GM23338 (cell line): ENCODE measurements at regions not wholly inside any gene's neighbourhood (a gene's known extent, or its start where the extent isn't known, plus 50 kb on each side); places are given as distances from the start of the nearest gene placed in this dataset.

ENCODE experiments used
- ATAC-seq: fragments of 200-7000 bp; cut with Tn5 transposase; 3 replicates; pipeline ENCODE4 v1.9.1; 2020
- DNase-seq: peaks from one replicate; pipeline ENCODE4 v3.0.0-alpha.2; 2015; ENCODE audit warnings: low spot score
- H2AFZ ChIP-seq: fragments of 200-600 bp; sonication (generic); 2 replicates; pipeline ENCODE4 v1.8.0; 2016; ENCODE audit warnings: antibody characterized with exemption, mild to moderate bottlenecking, moderate library complexity
- H3F3A ChIP-seq: fragments of 200-600 bp; sonication (generic); replicated peaks from 2 replicates; pipeline ENCODE4 v1.8.0; 2017; ENCODE audit warnings: antibody characterized with exemption, mixed run types, low read depth
- H3K27ac ChIP-seq: fragments of 200-600 bp; sonication (generic); 2 replicates; pipeline ENCODE4 v1.6.1; 2016; ENCODE audit warnings: low read depth
- H3K27me3 ChIP-seq: fragments of 200-600 bp; sonication (generic); 2 replicates; pipeline ENCODE4 v1.8.0; 2016; ENCODE audit warnings: mild to moderate bottlenecking, mixed run types, moderate library complexity; ENCODE audit not compliant: insufficient read depth
- H3K36me3 ChIP-seq: fragments of 200-600 bp; sonication (generic); 2 replicates; pipeline ENCODE4 v1.8.0; 2016; ENCODE audit warnings: mild to moderate bottlenecking; ENCODE audit not compliant: insufficient read depth
- H3K4me1 ChIP-seq: fragments of 200-600 bp; sonication (generic); 2 replicates; pipeline ENCODE4 v1.8.0; 2016; ENCODE audit warnings: mild to moderate bottlenecking, moderate library complexity; ENCODE audit not compliant: insufficient read depth
- H3K4me2 ChIP-seq: fragments of 200-600 bp; sonication (generic); 2 replicates; pipeline ENCODE4 v1.7.1; 2017; ENCODE audit warnings: mixed run types
- H3K4me3 ChIP-seq: fragments of 200-600 bp; sonication (generic); 2 replicates; pipeline ENCODE4 v1.6.1; 2016; ENCODE audit warnings: mixed run types
- H3K79me2 ChIP-seq: fragments of 200-600 bp; sonication (generic); replicated peaks from 2 replicates; pipeline ENCODE4 v1.8.0; 2017; ENCODE audit warnings: mild to moderate bottlenecking; ENCODE audit not compliant: insufficient read depth
- H3K9me2 ChIP-seq: fragments of 200-600 bp; sonication (generic); 2 replicates; pipeline ENCODE4 v1.8.0; 2017; ENCODE audit not compliant: insufficient read depth
- H4K20me1 ChIP-seq: fragments of 200-600 bp; sonication (generic); replicated peaks from 2 replicates; pipeline ENCODE4 v1.8.0; 2017; ENCODE audit warnings: mild to moderate bottlenecking; ENCODE audit not compliant: insufficient read depth
- H3K27ac Mint-ChIP-seq: 2 replicates; pipeline ENCODE4 v1.8.0; 2020; ENCODE audit warnings: inconsistent platforms, mild to moderate bottlenecking, moderate library complexity, mixed read lengths
- H3K27me3 Mint-ChIP-seq: 3 replicates; pipeline ENCODE4 v1.8.0; 2022; ENCODE audit warnings: low read depth, mild to moderate bottlenecking, moderate library complexity, mixed read lengths, inconsistent platforms; ENCODE audit not compliant: insufficient read depth, poor library complexity
- H3K36me3 Mint-ChIP-seq: 3 replicates; pipeline ENCODE4 v1.8.0; 2021; ENCODE audit warnings: low read depth, mild to moderate bottlenecking, inconsistent platforms, moderate library complexity, mixed read lengths
- H3K4me1 Mint-ChIP-seq: 3 replicates; pipeline ENCODE4 v1.8.0; 2020; ENCODE audit warnings: mild to moderate bottlenecking, inconsistent platforms, mixed read lengths
- H3K4me3 Mint-ChIP-seq: 3 replicates; pipeline ENCODE4 v1.8.0; 2021; ENCODE audit warnings: moderate library complexity, mild to moderate bottlenecking, inconsistent platforms, mixed read lengths
- H3K9me3 Mint-ChIP-seq: 3 replicates; pipeline ENCODE4 v1.8.0; 2020; ENCODE audit warnings: moderate library complexity, mild to moderate bottlenecking, inconsistent platforms, mixed read lengths
- CREB1 ChIP-seq: fragments of 250-450 bp; sonication (Bioruptor Pico); IDR thresholded peaks from 2 replicates; pipeline ENCODE4 v1.5.0; 2020; ENCODE audit warnings: low read depth, mild to moderate bottlenecking, moderate library complexity
- CTCF ChIP-seq, 2 experiments: fragments of 200-600 bp in 1 of 2; sonication (generic) in 1 of 2; conservative IDR thresholded peaks; 2 replicates each; pipeline versions ENCODE4 v1.5.1 to v1.6.1; 2016 to 2017; ENCODE audit warnings: antibody characterized with exemption in 2 of 2, low read depth in 2 of 2, mild to moderate bottlenecking in 2 of 2, moderate library complexity in 1 of 2
- ETS1 ChIP-seq: IDR thresholded peaks from 2 replicates; pipeline ENCODE4 v1.6.1; 2016; ENCODE audit warnings: antibody characterized with exemption
- EZH2 ChIP-seq: fragments of 200-600 bp; sonication (generic); IDR thresholded peaks from one replicate; pipeline ENCODE4 v1.8.0; 2017; ENCODE audit warnings: antibody characterized with exemption, mild to moderate bottlenecking, low read depth; ENCODE audit not compliant: unreplicated experiment
- EZH2phosphoT487 ChIP-seq: fragments of 200-600 bp; sonication (generic); IDR thresholded peaks from one replicate; pipeline ENCODE4 v1.8.1; 2018; ENCODE audit warnings: antibody characterized with exemption; ENCODE audit not compliant: unreplicated experiment
- JUNB ChIP-seq: IDR thresholded peaks from one replicate; pipeline ENCODE4 v1.6.1; 2016; ENCODE audit warnings: antibody characterized with exemption; ENCODE audit not compliant: unreplicated experiment
- NANOG ChIP-seq: IDR thresholded peaks from 2 replicates; pipeline ENCODE4 v1.6.1; 2016; ENCODE audit warnings: antibody characterized with exemption, borderline replicate concordance
- POLR2AphosphoS5 ChIP-seq: IDR thresholded peaks from 2 replicates; pipeline ENCODE4 v1.6.1; 2016; ENCODE audit warnings: antibody characterized with exemption, low read depth
- REST ChIP-seq: IDR thresholded peaks from one replicate; pipeline ENCODE4 v1.6.1; 2018; ENCODE audit warnings: antibody characterized with exemption; ENCODE audit not compliant: unreplicated experiment
- STAT1 ChIP-seq: IDR thresholded peaks from one replicate; pipeline ENCODE4 v1.6.1; 2016; ENCODE audit warnings: antibody characterized with exemption; ENCODE audit not compliant: unreplicated experiment
- ZNF114 ChIP-seq: fragments of 250-450 bp; sonication (Bioruptor Pico); IDR thresholded peaks from 2 replicates; pipeline ENCODE4 v1.5.0; 2020; ENCODE audit warnings: mild to moderate bottlenecking, moderate library complexity
- ZNF331 ChIP-seq: fragments of 250-450 bp; sonication (Bioruptor Pico); IDR thresholded peaks from 2 replicates; pipeline ENCODE4 v1.5.0; 2020; ENCODE audit warnings: low read depth, mild to moderate bottlenecking, moderate library complexity

GRCh38 chr15:35926007-35926380 is 380.0 kb upstream of the DPH6 start:
- no peaks in the 10 kb centered on the region for H3K9me3 Mint-ChIP-seq
- H2AFZ ChIP-seq, result no peak overlapping the region
- 0 out of 3 replicates have a peak, but pooled peaks cover 2% of the 10 kb centered on the region for H3K4me1 Mint-ChIP-seq
- H3K36me3 ChIP-seq, result no peaks in the 10 kb centered on the region
- H3K36me3 Mint-ChIP-seq, result no peaks in the 10 kb centered on the region
- H3K27ac ChIP-seq, result no peak overlapping the region
- H3K27me3 Mint-ChIP-seq, result no peaks in the 10 kb centered on the region
- no peaks in the 10 kb centered on the region for H3K27me3 ChIP-seq
- H3K9me2 ChIP-seq, result peaks cover 5% of the 10 kb centered on the region; the same call in 1 of the 2 replicates
- H3K4me3 ChIP-seq, result no peak overlapping the region
- no peaks in the 10 kb centered on the region for H4K20me1 ChIP-seq
- peaks cover 8% of the 10 kb centered on the region; the same call in 1 of the 2 replicates for H3K4me1 ChIP-seq
- no peak overlapping the region for H3K4me2 ChIP-seq
- TF ChIP-seq JUNB (no peak), NANOG (no peak), ZNF331 (CRISPR knock-in tag) (no peak), EZH2phosphoT487 (no peak), CTCF (conservative IDR thresholded peaks at IDR 0.05; ENCODE audit: low read depth in 2 of 2) (no peak), CREB1 (no peak)
- DNase-seq (no peak), ATAC-seq (no peak)
- H3K79me2 ChIP-seq, result no peaks in the 10 kb centered on the region
- no peak overlapping the region for H3K4me3 Mint-ChIP-seq
- no peak overlapping the region for H3K27ac Mint-ChIP-seq
- H3F3A ChIP-seq, result no peaks in the 10 kb centered on the region

GRCh38 chr15:35928847-35929246 is 382.9 kb upstream of the DPH6 start:
- H3K9me3 Mint-ChIP-seq, result no peaks in the 10 kb centered on the region
- no peak for ATAC-seq
- no peak overlapping the region for H3K4me2 ChIP-seq
- no peaks in the 10 kb centered on the region for H3K27me3 ChIP-seq
- no peaks in the 10 kb centered on the region for H3K36me3 ChIP-seq
- no peaks in the 10 kb centered on the region for H3K27me3 Mint-ChIP-seq
- no peak overlapping the region for H3K27ac Mint-ChIP-seq
- H3K4me1 ChIP-seq, result peaks cover 7% of the 10 kb centered on the region; the same call in 1 of the 2 replicates
- H3K4me3 ChIP-seq, result no peak overlapping the region
- H4K20me1 ChIP-seq, result no peaks in the 10 kb centered on the region
- DNase-seq, result no peak
- no peak overlapping the region for H3K27ac ChIP-seq
- 0 out of 3 replicates have a peak, but pooled peaks cover 2% of the 10 kb centered on the region for H3K4me1 Mint-ChIP-seq
- no peaks in the 10 kb centered on the region for H3K36me3 Mint-ChIP-seq
- H3K79me2 ChIP-seq, result no peaks in the 10 kb centered on the region
- no peaks in the 10 kb centered on the region for H3F3A ChIP-seq
- H3K9me2 ChIP-seq, result peaks cover 5% of the 10 kb centered on the region; the same call in 1 of the 2 replicates
- no peak overlapping the region for H3K4me3 Mint-ChIP-seq
- H2AFZ ChIP-seq, result no peak overlapping the region
- TF ChIP-seq ZNF114 (no peak), ZNF331 (CRISPR knock-in tag) (no peak), STAT1 (no peak), POLR2AphosphoS5 (no peak), REST (no peak), EZH2 (no peak), CTCF (conservative IDR thresholded peaks at IDR 0.05; ENCODE audit: low read depth in 2 of 2) (no peak), ETS1 (no peak), NANOG (no peak), EZH2phosphoT487 (no peak)
